GM13977 (cell line): ENCODE measurements at regions not wholly inside any gene's neighbourhood (a gene's known extent, or its start where the extent isn't known, plus 50 kb on each side); places are given as distances from the start of the nearest gene placed in this dataset.

Experiments used
- DNase-seq: peaks from one replicate; pipeline ENCODE4 v3.0.0; 2012; ENCODE audit warnings: low spot score
- CTCF ChIP-seq: IDR thresholded peaks from 2 replicates; pipeline ENCODE4 v1.5.1; 2012; ENCODE audit warnings: mild to moderate bottlenecking, control low read depth; ENCODE audit not compliant: insufficient read depth; ENCODE audit errors: extremely low read depth, missing control alignments
- in situ Hi-C: fragments of 300-500 bp; cut with MboI; formaldehyde crosslinking; loops from one replicate; pipeline ENCODE4 v1.12.0; 2022; ENCODE audit warnings: low sequenced_read_pairs, low pct_unique_long_range_greater_than_20kb, mixed read lengths, inconsistent platforms; ENCODE audit not compliant: unreplicated experiment

GRCh38 chr20:10861090-10861489 lies 187.3 kb upstream of the JAG1 start:
- no peak for TF ChIP-seq CTCF
- no peak for DNase-seq
- in situ Hi-C loops = no loop called here

- in situ Hi-C loops = no loop called here
- TF ChIP-seq CTCF = no peak
- DNase-seq = no peak
These were observed 187.8 kb upstream of the JAG1 start for GRCh38 chr20:10861619-10862018.

GRCh38 chr20:10863337-10864060 lies 189.7 kb upstream of the JAG1 start:
- no peak for TF ChIP-seq CTCF
- in situ Hi-C loops = no loop called here
- DNase-seq = no peak

GRCh38 chr20:10864076-10864672 lies 190.4 kb upstream of the JAG1 start:
- TF ChIP-seq CTCF = no peak
- no peak for DNase-seq
- in situ Hi-C loops = no loop called here

GRCh38 chr20:10868299-10868698 lies 194.5 kb upstream of the JAG1 start:
- no peak for DNase-seq
- TF ChIP-seq CTCF = no peak

GRCh38 chr20:10873026-10873425 lies 199.2 kb upstream of the JAG1 start:
- TF ChIP-seq CTCF = no peak
- in situ Hi-C loops = no loop called here
- DNase-seq = no peak

More at GRCh38 chr20:10868299-10868698, 194.5 kb upstream of the JAG1 start:
- in situ Hi-C loops = no loop called here
